HAP-1 (cell line): ENCODE measurements at regions not wholly inside any gene's neighbourhood (a gene's known extent, or its start where the extent isn't known, plus 50 kb on each side); places are given as distances from the start of the nearest gene placed in this dataset.
A peak's percentile ranks its signal among the peaks of the same experiment; 100 is the strongest.

Experiments
- DNase-seq, 2 experiments: peaks; one replicate each; pipeline ENCODE4 v3.0.0-alpha.2; 2016 to 2020; ENCODE audit warnings: low spot score in 2 of 2
- H3K27me3 ChIP-seq: fragments of 250-450 bp; sonication (Bioruptor Pico); 2 replicates; pipeline ENCODE4 v1.5.1; 2020; ENCODE audit warnings: low read depth, mild to moderate bottlenecking, moderate library complexity
- H3K36me3 ChIP-seq: fragments of 250-450 bp; sonication (Bioruptor Pico); replicated peaks from 2 replicates; pipeline ENCODE4 v1.5.1; 2020; ENCODE audit warnings: mild to moderate bottlenecking
- H3K4me1 ChIP-seq: fragments of 250-450 bp; sonication (Bioruptor Pico); 2 replicates; pipeline ENCODE4 v1.5.1; 2020; ENCODE audit warnings: mild to moderate bottlenecking
- H3K4me3 ChIP-seq: fragments of 250-450 bp; sonication (Bioruptor Pico); 2 replicates; pipeline ENCODE4 v1.5.1; 2020; ENCODE audit warnings: mild to moderate bottlenecking, moderate library complexity
- H3K9me3 ChIP-seq: fragments of 250-450 bp; sonication (Bioruptor Pico); 2 replicates; pipeline ENCODE4 v1.5.1; 2020; ENCODE audit warnings: mild to moderate bottlenecking, moderate library complexity
- in situ Hi-C: fragments of 300-500 bp; cut with MboI; formaldehyde crosslinking; loops from 3 replicates; pipeline ENCODE4 v1.14.3; 2020; ENCODE audit warnings: low sequenced_read_pairs, inconsistent platforms, mixed read lengths

DNA sequence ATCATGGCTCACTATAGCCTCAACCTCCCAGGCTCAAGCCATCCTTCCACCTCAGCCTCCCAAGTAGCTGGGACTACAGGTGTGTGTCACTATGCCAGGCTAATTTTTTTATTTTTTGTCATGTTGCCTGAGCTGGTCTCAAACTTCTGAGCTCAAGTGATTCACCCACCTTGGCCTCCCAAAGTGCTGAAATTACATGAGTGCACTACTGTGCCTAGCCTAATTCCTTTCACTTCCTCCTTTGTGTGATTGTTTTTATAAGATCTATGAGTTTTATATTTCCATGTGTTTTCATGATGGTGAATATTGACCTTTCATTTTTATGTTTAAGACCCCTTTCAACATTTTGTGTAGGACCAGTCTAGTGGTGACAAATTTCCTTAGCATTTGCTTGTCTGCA is 55.2 kb upstream of the IL12B start:
- Histone ChIP-seq H3K36me3 (no peaks in the 10 kb centered on the region), H3K4me3 (no peak overlapping the region), H3K27me3 (no peaks in the 10 kb centered on the region), H3K4me1 (no peaks in the 10 kb centered on the region), H3K9me3 (0 out of 2 replicates have a peak, but pooled peaks cover 3% of the 10 kb centered on the region)
- in situ Hi-C loops, result no loop called here
- DNase-seq, result no peak

DNA sequence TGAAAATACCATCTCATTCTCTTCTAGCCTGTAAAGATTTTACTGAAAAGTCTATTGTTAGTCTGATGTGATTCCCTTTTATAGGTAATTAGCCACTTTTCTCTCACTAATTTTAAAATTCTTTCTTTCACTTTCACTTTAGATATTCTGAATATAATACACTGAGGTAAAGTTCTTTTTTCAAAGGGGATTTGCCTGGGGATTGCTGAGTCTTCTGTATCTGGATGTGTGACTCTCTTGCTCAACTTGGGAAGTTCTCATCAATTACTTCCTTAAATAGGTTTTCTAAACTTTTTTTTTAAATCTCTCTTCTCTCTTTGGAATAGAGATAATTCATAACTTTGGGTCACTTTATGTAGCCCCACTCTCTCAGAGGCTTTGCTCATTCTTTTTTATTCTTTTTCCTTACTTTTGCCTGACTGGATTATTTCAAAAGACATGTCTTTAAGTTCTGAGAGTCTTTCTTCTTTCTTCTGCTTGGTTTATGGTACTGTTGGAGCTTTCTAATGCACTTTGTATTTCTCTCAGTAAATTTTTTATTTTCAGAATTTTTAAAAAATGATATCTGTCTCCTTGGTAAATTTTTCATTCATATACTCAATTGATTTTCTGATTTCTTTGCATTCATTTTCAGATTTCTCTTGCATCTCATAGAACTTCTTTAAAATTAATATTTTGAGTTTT is 55.9 kb upstream of the IL12B start:
- in situ Hi-C loops, result no loop called here
- no peak overlapping the region for H3K4me3 ChIP-seq

GRCh38 chr5:159392871-159393270 is 62.6 kb upstream of the IL12B start:
- in situ Hi-C loops, result no loop called here
- Histone ChIP-seq H3K36me3 (no peaks in the 10 kb centered on the region), H3K4me3 (no peak overlapping the region), H3K9me3 (no peaks in the 10 kb centered on the region), H3K27me3 (peaks cover 2% of the 10 kb centered on the region; the same call in 1 of the 2 replicates), H3K4me1 (no peaks in the 10 kb centered on the region)
- no peak for DNase-seq

More for the DNA sequence above, 55.9 kb upstream of the IL12B start:
- Histone ChIP-seq H3K36me3 (no peaks in the 10 kb centered on the region), H3K4me1 (no peaks in the 10 kb centered on the region), H3K9me3 (no peaks in the 10 kb centered on the region), H3K27me3 (no peaks in the 10 kb centered on the region)
- peak in 1 of 2 experiments; percentile 15 for DNase-seq

DNA sequence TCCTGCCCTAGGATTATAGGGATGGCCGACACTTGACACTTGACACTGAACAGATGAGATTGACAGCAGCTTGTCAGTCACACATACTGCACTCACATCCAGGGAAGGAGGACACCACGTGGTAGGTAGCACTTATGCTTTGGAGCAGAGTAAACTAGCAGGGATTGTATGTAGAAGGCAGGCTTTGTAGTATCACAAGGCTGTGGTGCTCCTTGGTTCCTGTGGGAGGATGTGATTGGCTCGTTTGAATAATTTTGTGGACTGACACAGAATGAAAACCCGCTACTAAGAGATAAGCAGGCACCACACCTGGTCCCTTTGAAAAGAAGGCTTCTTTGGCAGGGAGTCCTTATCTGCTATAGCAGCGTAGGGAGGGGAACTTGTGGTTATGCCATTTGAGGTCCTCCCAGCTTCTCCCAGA is 63.6 kb upstream of the IL12B start:
- Histone ChIP-seq H3K4me1 (no peaks in the 10 kb centered on the region), H3K4me3 (no peak overlapping the region), H3K9me3 (no peaks in the 10 kb centered on the region), H3K36me3 (no peaks in the 10 kb centered on the region), H3K27me3 (peaks cover 2% of the 10 kb centered on the region; the same call in 1 of the 2 replicates)
- in situ Hi-C loops, result no loop called here
- DNase-seq, result no peak

GRCh38 chr5:159395202-159395601 is 64.9 kb upstream of the IL12B start:
- H3K36me3 ChIP-seq, result no peaks in the 10 kb centered on the region
- H3K4me1 ChIP-seq, result no peaks in the 10 kb centered on the region
- H3K4me3 ChIP-seq, result no peak overlapping the region
- no peaks in the 10 kb centered on the region for H3K9me3 ChIP-seq
- no peak for DNase-seq
- in situ Hi-C loops, result no loop called here
- peaks cover 2% of the 10 kb centered on the region; the same call in 1 of the 2 replicates for H3K27me3 ChIP-seq

- Histone ChIP-seq H3K4me3 (no peak overlapping the region), H3K4me1 (no peaks in the 10 kb centered on the region), H3K27me3 (no peaks in the 10 kb centered on the region), H3K36me3 (no peaks in the 10 kb centered on the region), H3K9me3 (no peaks in the 10 kb centered on the region; the same call in 1 of the 2 replicates)
- in situ Hi-C loops, result no loop called here
- DNase-seq, result no peak
These were observed 68.6 kb upstream of the IL12B start for GRCh38 chr5:159398936-159399335.

- no peak for DNase-seq
- H3K4me1 ChIP-seq, result no peaks in the 10 kb centered on the region
- no peaks in the 10 kb centered on the region for H3K36me3 ChIP-seq
- H3K4me3 ChIP-seq, result no peak overlapping the region
- peaks cover 3% of the 10 kb centered on the region; the same call in 1 of the 2 replicates for H3K27me3 ChIP-seq
- no peaks in the 10 kb centered on the region; the same call in 1 of the 2 replicates for H3K9me3 ChIP-seq
- in situ Hi-C loops, result no loop called here
These were observed 70.2 kb upstream of the IL12B start for GRCh38 chr5:159400476-159400875.

GRCh38 chr5:159402311-159402710 is 72.0 kb upstream of the IL12B start:
- in situ Hi-C loops, result no loop called here
- H3K4me1 ChIP-seq, result no peaks in the 10 kb centered on the region
- H3K9me3 ChIP-seq, result no peaks in the 10 kb centered on the region; the same call in 1 of the 2 replicates
- no peak for DNase-seq
- peaks cover 3% of the 10 kb centered on the region; the same call in 1 of the 2 replicates for H3K27me3 ChIP-seq
- no peak overlapping the region for H3K4me3 ChIP-seq
- no peaks in the 10 kb centered on the region for H3K36me3 ChIP-seq

DNA sequence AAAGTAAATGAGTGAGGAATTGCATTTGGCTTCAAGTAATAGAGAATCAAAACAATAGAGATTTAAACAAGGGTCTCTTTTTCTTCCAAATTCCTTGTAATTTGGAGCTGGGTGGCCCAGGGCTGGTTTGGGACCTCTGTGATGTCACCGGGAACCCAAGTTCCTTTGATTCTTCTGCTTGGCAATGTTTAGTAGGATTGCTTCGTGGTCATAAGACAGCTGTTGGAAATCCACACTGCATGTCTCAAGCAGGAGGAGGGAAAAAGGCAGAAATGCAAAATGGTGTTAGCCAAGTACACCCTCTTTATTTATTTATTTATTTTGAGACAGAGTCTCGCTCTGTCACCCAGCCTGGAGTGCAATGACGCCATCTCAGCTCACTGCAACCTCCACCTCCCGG is 72.6 kb upstream of the IL12B start:
- H3K4me3 ChIP-seq, result no peak overlapping the region
- H3K36me3 ChIP-seq, result no peaks in the 10 kb centered on the region
- peaks cover 3% of the 10 kb centered on the region; the same call in 1 of the 2 replicates for H3K27me3 ChIP-seq
- in situ Hi-C loops, result no loop called here
- DNase-seq, result no peak
- H3K9me3 ChIP-seq, result no peaks in the 10 kb centered on the region; the same call in 1 of the 2 replicates
- H3K4me1 ChIP-seq, result no peaks in the 10 kb centered on the region

GRCh38 chr5:159403906-159404681 is 73.8 kb upstream of the IL12B start:
- Histone ChIP-seq H3K27me3 (peaks cover 3% of the 10 kb centered on the region; the same call in 1 of the 2 replicates), H3K36me3 (no peaks in the 10 kb centered on the region), H3K4me1 (no peaks in the 10 kb centered on the region), H3K9me3 (no peaks in the 10 kb centered on the region; the same call in 1 of the 2 replicates), H3K4me3 (no peak overlapping the region)
- in situ Hi-C loops, result no loop called here
- DNase-seq, result no peak

DNA sequence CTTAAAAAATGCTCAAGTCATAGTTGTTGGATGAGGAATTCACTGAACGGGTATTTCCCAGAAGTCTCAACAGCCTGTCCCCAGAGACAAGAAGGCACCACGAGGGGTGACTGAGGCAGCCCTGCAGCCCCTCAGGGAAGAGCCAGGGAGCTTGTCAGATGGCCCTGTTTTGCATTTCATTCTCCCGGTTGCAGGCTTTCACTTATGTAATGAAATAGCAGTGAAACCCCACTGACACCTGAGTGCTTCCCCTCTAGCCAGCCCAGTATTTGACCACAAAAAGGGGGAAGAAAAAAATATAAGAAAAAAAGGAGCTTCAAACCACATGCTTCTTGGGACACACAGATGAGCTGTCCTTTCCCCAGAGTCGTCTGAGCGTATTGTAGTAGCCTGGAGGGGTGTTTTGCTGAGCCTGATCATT is 75.3 kb upstream of the IL12B start:
- Histone ChIP-seq H3K36me3 (no peaks in the 10 kb centered on the region), H3K27me3 (peaks cover 3% of the 10 kb centered on the region; the same call in 1 of the 2 replicates), H3K4me3 (no peak overlapping the region), H3K4me1 (no peaks in the 10 kb centered on the region), H3K9me3 (no peaks in the 10 kb centered on the region; the same call in 1 of the 2 replicates)
- no peak for DNase-seq
- in situ Hi-C loops, result no loop called here

DNA sequence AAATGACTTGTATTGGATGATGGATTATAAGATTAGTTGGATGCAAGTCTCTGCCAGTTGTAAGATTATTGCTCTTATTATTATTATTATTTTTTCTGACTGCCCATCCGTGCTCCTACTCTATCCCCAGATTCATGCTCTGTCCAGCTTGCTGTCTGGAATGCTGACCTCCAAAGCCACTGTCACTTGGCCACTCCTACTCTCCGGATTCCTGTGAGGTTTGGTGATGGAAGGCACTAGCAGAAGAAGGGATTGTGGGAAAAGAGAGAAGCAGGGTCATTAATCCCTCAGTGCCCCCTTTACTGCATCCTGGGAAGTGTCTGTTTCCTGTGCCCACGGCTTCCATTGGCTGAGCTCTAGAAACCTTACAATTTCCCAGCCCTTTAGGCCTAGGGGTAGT is 76.3 kb upstream of the IL12B start:
- Histone ChIP-seq H3K4me1 (no peaks in the 10 kb centered on the region), H3K4me3 (no peak overlapping the region), H3K9me3 (no peaks in the 10 kb centered on the region; the same call in 1 of the 2 replicates), H3K27me3 (peaks cover 4% of the 10 kb centered on the region; the same call in 1 of the 2 replicates), H3K36me3 (no peaks in the 10 kb centered on the region)
- in situ Hi-C loops, result no loop called here
- DNase-seq, result no peak

GRCh38 chr5:159409801-159410200 is 79.5 kb upstream of the IL12B start:
- Histone ChIP-seq H3K4me1 (no peaks in the 10 kb centered on the region), H3K36me3 (no peaks in the 10 kb centered on the region), H3K9me3 (no peaks in the 10 kb centered on the region), H3K4me3 (no peak overlapping the region), H3K27me3 (peaks cover 11% of the 10 kb centered on the region; the same call in 1 of the 2 replicates)
- no peak for DNase-seq
- in situ Hi-C loops, result no loop called here

GRCh38 chr5:159410480-159410879 is 80.2 kb upstream of the IL12B start:
- DNase-seq, result no peak
- no peaks in the 10 kb centered on the region for H3K36me3 ChIP-seq
- H3K27me3 ChIP-seq, result peaks cover 9% of the 10 kb centered on the region; the same call in 1 of the 2 replicates
- no peaks in the 10 kb centered on the region for H3K9me3 ChIP-seq
- no peak overlapping the region for H3K4me3 ChIP-seq
- in situ Hi-C loops, result no loop called here
- H3K4me1 ChIP-seq, result no peaks in the 10 kb centered on the region
